Fibroblast of lung (primary cell): ENCODE measurements at regions not wholly inside any gene's neighbourhood (a gene's known extent, or its start where the extent isn't known, plus 50 kb on each side); places are given as distances from the start of the nearest gene placed in this dataset.

Source experiments
- DNase-seq, 2 donors: peaks; one replicate each; pipeline versions ENCODE4 v3.0.0 to v3.0.0-alpha.2; 2010; ENCODE audit warnings: low read depth in 2 of 2
- H2AFZ ChIP-seq: 2 replicates; pipeline ENCODE4 v1.5.1; 2012; ENCODE audit warnings: low read length, control low read depth, inconsistent platforms
- H3K27ac ChIP-seq: 2 replicates; pipeline ENCODE4 v1.5.1; 2011; ENCODE audit warnings: low read length, control low read depth; ENCODE audit not compliant: insufficient read depth
- H3K27me3 ChIP-seq: 2 replicates; pipeline ENCODE4 v1.5.1; 2011; ENCODE audit warnings: mild to moderate bottlenecking, low read length; ENCODE audit not compliant: control insufficient read depth, insufficient read depth
- H3K36me3 ChIP-seq: 2 replicates; pipeline ENCODE4 v1.5.1; 2011; ENCODE audit warnings: low read length; ENCODE audit not compliant: control insufficient read depth, insufficient read depth
- H3K4me1 ChIP-seq: 2 replicates; pipeline ENCODE4 v1.5.1; 2011; ENCODE audit warnings: low read length; ENCODE audit not compliant: control insufficient read depth, insufficient read depth; ENCODE audit errors: extremely low read depth
- H3K4me2 ChIP-seq: 2 replicates; pipeline ENCODE4 v1.5.1; 2011; ENCODE audit warnings: low read length, control low read depth; ENCODE audit not compliant: insufficient read depth; ENCODE audit errors: extremely low read depth
- H3K4me3 ChIP-seq, 4 experiments: fragments of 200-600 bp in 1 of 4; sonication (generic) in 1 of 4; replicated peaks in 1 of 4; 2 replicates each; pipeline ENCODE4 v1.5.1; 2011 to 2016; ENCODE audit warnings: low read length in 4 of 4, low read depth in 3 of 4, mild to moderate bottlenecking in 3 of 4, control low read depth in 2 of 4, inconsistent platforms in 1 of 4, mixed read lengths in 1 of 4; ENCODE audit not compliant: insufficient read depth in 1 of 4; ENCODE audit errors: control extremely low read depth in 1 of 4
- H3K79me2 ChIP-seq: 2 replicates; pipeline ENCODE4 v1.5.1; 2012; ENCODE audit warnings: mild to moderate bottlenecking, low read length, inconsistent platforms; ENCODE audit not compliant: control insufficient read depth, insufficient read depth
- H3K9ac ChIP-seq: 2 replicates; pipeline ENCODE4 v1.5.1; 2011; ENCODE audit warnings: mild to moderate bottlenecking, low read length, control low read depth; ENCODE audit not compliant: insufficient read depth
- H3K9me3 ChIP-seq: 2 replicates; pipeline ENCODE4 v1.5.1; 2012; ENCODE audit warnings: low read depth, low read length; ENCODE audit not compliant: control insufficient read depth, insufficient read depth
- H4K20me1 ChIP-seq: 2 replicates; pipeline ENCODE4 v1.5.1; 2011; ENCODE audit warnings: low read length; ENCODE audit not compliant: control insufficient read depth, insufficient read depth; ENCODE audit errors: extremely low read depth
- CTCF ChIP-seq, 2 donors: IDR thresholded peaks in 1 of 2; conservative IDR thresholded peaks in 1 of 2; 1 replicate in 1 of 2; 2 replicates in 1 of 2; pipeline ENCODE4 v1.5.1; 2011 to 2012; ENCODE audit warnings: low read length in 2 of 2, control low read depth in 1 of 2, inconsistent platforms in 1 of 2, low read depth in 1 of 2, mild to moderate bottlenecking in 1 of 2
- EZH2 ChIP-seq: IDR thresholded peaks from 2 replicates; pipeline ENCODE4 v1.5.1; 2012; ENCODE audit warnings: low read length, control low read depth, mild to moderate bottlenecking; ENCODE audit errors: missing control alignments

GRCh38 chr11:81420668-81421250, 1312.9 kb downstream of the FAM181B start:
- DNase-seq: no peak
- H3K36me3 ChIP-seq: no peaks in the 10 kb centered on the region
- no peaks in the 10 kb centered on the region for H3K27me3 ChIP-seq
- H4K20me1 ChIP-seq: no peaks in the 10 kb centered on the region
- no peak overlapping the region for H3K4me3 ChIP-seq
- no peak for TF ChIP-seq CTCF (conservative IDR thresholded peaks at IDR 0.05 in 1 of 2, IDR thresholded peaks at IDR 0.05 in 1 of 2; ENCODE audit: low read depth in 1 of 2, low read length in 2 of 2)
- TF ChIP-seq EZH2: no peak
- H3K4me1 ChIP-seq: no peaks in the 10 kb centered on the region
- H3K4me2 ChIP-seq: no peak overlapping the region
- no peak overlapping the region for H3K9ac ChIP-seq
- H3K79me2 ChIP-seq: no peaks in the 10 kb centered on the region
- H3K9me3 ChIP-seq: no peaks in the 10 kb centered on the region
- H2AFZ ChIP-seq: no peak overlapping the region
- no peak overlapping the region for H3K27ac ChIP-seq

DNA sequence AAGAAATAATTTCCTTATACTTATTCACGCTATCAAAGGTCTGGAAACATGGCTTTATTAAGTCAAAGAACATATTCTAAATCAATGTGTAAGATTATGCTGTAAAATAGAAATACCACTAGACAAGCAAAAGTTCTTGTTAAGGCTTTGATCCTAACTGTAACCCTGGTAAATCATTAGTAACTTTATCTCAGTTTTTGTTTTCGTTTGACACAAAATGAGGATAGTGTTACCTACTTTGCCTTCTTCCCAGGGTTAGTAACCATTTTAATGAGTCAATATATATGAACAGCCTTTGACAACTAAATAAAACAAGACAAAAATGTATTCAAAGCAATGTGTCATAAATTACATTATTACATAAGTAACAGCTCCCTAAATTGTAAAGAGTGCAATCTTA, 1336.3 kb downstream of the FAM181B start:
- H3K9me3 ChIP-seq: no peaks in the 10 kb centered on the region
- no peaks in the 10 kb centered on the region for H3K79me2 ChIP-seq
- no peak for DNase-seq
- H3K36me3 ChIP-seq: no peaks in the 10 kb centered on the region
- no peak overlapping the region for H3K27ac ChIP-seq
- no peaks in the 10 kb centered on the region for H3K27me3 ChIP-seq
- H3K4me2 ChIP-seq: no peak overlapping the region
- TF ChIP-seq EZH2: no peak
- no peak overlapping the region for H3K4me3 ChIP-seq
- H4K20me1 ChIP-seq: no peaks in the 10 kb centered on the region
- no peaks in the 10 kb centered on the region for H3K4me1 ChIP-seq
- no peak overlapping the region for H3K9ac ChIP-seq
- no peak overlapping the region for H2AFZ ChIP-seq

DNA sequence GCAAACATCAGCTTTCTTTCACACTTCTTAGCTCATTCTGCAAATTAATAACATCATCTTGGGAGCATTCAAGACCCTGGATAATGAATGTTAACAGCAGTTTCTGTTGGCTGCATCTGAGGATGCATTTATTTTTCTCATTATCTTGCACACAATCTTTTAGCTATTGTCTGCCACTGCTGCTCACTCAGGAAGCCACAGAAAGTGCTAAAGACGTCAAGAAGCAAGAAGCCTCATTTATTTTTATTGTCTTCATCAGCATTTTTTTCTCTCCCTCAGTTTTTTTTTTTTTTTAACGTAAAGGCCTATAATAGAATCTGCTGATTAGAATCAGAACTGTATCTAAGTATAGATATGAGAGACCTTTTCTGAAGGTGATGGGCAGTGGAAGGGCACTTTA, 1339.4 kb downstream of the FAM181B start:
- DNase-seq: no peak
- Histone ChIP-seq H3K36me3 (no peaks in the 10 kb centered on the region), H2AFZ (no peak overlapping the region), H3K4me2 (no peak overlapping the region), H3K27ac (no peak overlapping the region), H3K79me2 (no peaks in the 10 kb centered on the region), H3K4me1 (no peaks in the 10 kb centered on the region), H4K20me1 (no peaks in the 10 kb centered on the region), H3K27me3 (no peaks in the 10 kb centered on the region), H3K4me3 (no peak overlapping the region), H3K9me3 (no peaks in the 10 kb centered on the region), H3K9ac (no peak overlapping the region)
- no peak for TF ChIP-seq EZH2
- no peak for TF ChIP-seq CTCF (conservative IDR thresholded peaks at IDR 0.05 in 1 of 2, IDR thresholded peaks at IDR 0.05 in 1 of 2; ENCODE audit: low read depth in 1 of 2, low read length in 2 of 2)
